T1000 (cell line): ENCODE measurements at regions not wholly inside any gene's neighbourhood (a gene's known extent, or its start where the extent isn't known, plus 50 kb on each side); places are given as distances from the start of the nearest gene placed in this dataset.

Source experiments
- DNase-seq: peaks from one replicate; lab custom pipeline; 2025; ENCODE audit warnings: mixed read lengths; lab: John Stamatoyannopoulos, UW

GRCh38 chr2:41062336-41062735 lies 610.4 kb upstream of the SLC8A1 start:
- no peak for DNase-seq

DNA sequence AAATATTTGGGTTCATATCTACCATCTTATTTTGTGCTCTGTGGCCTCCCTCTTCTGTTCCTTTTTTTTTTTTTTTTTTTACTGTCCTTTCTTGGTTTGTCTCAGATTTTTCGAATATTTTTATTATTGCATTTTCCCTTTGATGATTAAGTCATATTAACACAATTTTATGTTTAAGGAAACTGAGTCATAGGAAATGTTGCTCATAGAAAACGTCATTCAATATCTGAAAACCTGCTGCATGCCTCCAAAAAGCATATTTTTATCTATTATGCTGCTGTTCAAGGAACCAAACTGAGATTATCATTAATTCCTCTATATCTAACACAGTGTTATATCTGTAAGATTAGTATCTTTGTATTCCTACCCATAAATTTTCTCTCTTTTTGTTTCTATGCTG lies 614.3 kb upstream of the SLC8A1 start:
- DNase-seq: no peak

DNA sequence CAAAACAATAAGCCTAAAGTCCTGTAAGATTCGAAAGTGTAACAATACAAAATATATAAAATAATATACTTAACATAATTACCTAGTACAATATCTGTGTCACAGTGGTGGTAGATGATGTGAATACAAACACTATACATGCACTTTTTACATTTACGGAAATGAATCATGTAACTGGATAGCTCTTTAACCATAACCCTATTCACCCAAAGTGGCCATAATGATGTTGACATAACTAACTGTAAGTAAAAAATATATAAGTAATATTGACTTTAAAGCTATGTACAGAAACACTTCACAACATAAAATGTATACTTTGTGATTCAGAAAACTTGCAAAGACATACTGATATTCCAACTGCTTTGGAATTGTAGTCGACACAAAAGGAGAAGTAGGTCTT lies 616.9 kb upstream of the SLC8A1 start:
- no peak for DNase-seq

DNA sequence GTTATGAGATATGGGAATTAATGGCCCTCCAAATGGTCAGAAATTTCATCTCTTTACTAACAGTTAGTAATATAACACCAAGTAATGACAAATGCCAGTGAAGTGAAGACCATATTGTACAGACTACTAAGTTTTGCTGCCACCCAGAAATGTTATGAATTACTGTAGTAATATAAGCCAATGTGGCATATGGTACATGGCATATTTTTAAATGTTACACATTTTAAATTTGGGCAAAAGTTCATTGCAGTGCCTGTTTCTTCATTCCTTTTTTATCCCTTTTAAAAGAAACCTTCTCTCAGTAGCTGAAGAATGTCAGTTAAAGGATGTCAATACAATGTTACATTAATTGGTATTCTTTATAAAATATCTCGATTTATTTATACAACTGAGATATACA lies 626.5 kb upstream of the SLC8A1 start:
- no peak for DNase-seq

- no peak for DNase-seq
Observed at GRCh38 chr2:41079011-41079410, 627.1 kb upstream of the SLC8A1 start.

GRCh38 chr2:41084321-41084720 lies 632.4 kb upstream of the SLC8A1 start:
- no peak for DNase-seq

DNA sequence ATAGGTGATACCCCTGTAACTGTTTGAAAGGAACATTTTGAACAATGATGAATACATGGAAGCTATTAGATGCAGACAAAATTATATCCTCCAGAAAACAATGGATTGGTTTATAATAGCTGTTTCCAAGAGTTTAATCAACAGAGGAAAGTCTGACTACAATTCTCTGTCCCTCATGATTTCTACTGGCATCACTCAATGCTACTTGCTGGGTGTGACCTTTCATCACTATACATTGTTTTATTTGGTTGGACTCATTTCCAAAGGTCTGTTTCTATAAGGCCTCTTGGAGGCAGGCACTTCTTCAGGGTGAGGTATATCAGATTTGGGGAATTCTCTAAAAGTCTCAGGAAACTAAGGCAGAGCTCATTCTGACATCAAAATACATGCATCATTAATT lies 636.1 kb upstream of the SLC8A1 start:
- DNase-seq: no peak

- DNase-seq: no peak
Observed at GRCh38 chr2:41101281-41101680, 649.4 kb upstream of the SLC8A1 start.

- no peak for DNase-seq
Observed at GRCh38 chr2:41109744-41110143, 657.9 kb upstream of the SLC8A1 start.

DNA sequence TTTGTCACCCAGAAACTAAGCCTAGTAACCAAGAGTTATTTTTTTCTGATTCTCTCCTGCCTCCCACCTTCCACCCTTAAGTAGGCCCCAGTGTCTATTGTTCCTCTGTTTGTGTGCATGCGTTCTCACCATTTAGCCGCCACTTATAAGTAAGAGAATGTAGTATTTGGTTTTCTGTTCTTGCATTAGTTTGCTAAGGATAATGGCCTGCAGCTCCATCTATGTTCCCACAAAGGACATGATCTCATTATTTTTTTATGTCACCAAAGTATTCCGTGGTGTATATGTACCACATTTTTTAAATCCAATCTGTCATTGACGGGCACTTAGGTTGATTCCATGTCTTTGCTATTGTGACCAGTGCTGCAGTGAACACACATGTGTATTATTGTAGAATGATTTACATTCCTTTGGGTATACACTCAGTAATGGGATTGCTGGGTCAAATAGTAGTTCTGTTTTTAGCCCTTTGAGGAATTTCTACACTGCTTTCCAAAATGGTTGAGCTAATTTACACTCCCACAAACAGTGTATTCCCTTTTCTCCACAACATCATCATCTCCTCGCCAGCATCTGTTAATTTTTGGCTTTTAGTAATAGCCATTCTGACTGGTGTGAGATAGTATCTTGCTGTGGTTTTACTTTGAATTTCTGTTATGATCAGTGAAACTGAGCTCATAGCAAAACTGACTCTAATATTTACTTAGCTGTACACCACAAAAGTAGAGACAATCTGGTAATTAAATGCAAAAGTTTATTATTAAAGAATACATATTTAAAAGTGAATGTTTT lies 660.1 kb upstream of the SLC8A1 start:
- no peak for DNase-seq

- DNase-seq: no peak
Observed at GRCh38 chr2:41116106-41116797, 664.4 kb upstream of the SLC8A1 start.

GRCh38 chr2:41119489-41119888 lies 667.6 kb upstream of the SLC8A1 start:
- no peak for DNase-seq

DNA sequence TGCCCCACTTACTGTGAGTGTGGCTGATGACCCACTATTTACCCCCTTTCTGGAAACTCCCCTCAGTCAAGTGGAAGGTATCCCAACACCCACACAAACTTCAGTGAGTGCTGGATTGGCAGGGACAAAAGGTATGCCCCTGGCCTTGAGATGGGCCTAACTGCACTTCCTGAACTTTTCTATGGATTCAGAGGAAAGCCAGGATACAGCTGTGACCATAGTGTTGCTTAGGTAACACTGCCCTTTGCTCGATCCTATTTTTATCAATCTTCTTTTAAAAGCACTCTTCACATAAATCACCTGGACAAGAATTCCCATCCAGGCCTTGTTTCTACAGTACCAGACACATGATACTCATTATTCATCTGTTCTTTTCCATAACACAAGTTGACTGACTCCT lies 671.5 kb upstream of the SLC8A1 start:
- no peak for DNase-seq

DNA sequence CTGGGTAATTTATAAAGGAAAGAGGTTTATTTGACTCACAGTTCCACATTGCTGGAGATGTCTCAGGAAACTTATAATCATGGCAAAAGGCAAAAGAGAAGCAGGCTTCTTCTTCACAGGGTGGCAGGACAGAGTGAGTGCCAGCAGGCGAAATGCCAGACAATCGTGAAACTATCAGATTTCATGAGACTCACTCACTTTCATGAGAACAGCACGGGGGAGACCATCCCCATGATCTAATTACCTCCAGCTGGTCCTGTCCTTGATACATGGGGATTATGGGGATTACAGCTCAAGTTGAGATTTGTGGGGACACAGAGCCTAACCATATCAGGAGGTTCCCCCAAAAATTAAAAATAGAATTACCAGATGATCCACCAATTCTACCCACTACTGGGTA lies 675.5 kb upstream of the SLC8A1 start:
- DNase-seq: no peak

- no peak for DNase-seq
Observed at GRCh38 chr2:41129988-41130387, 678.1 kb upstream of the SLC8A1 start.

- no peak for DNase-seq
Observed at GRCh38 chr2:41137031-41137430, 685.1 kb upstream of the SLC8A1 start.

DNA sequence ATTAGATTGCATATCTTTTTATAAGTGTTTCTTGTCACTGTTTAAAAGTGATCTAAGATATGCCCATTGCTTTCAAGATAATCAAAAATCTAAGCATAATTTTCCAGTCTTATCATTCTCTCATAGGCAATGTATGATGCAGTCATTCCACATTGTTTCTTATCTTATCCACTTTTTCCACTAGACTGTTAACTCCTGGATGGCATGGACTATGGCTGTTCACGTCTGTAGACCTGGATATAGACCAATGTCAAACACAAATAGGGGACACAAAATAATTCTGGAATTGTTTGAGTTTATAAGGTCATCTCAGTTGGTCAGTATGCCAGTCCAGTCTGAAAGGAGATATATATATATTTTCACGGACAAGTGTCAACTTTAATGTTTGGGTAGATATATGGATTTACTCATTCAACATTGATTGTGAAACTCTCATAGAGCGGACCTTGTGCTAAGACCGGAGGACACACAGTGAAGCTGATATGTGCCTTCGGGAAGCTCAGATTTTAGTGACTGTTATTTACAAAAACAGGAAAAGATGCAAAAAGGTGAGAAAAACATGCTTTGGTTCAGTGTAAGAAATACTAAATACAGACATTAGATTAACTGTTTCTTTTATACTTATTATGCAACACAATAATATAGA lies 689.4 kb upstream of the SLC8A1 start:
- no peak for DNase-seq

DNA sequence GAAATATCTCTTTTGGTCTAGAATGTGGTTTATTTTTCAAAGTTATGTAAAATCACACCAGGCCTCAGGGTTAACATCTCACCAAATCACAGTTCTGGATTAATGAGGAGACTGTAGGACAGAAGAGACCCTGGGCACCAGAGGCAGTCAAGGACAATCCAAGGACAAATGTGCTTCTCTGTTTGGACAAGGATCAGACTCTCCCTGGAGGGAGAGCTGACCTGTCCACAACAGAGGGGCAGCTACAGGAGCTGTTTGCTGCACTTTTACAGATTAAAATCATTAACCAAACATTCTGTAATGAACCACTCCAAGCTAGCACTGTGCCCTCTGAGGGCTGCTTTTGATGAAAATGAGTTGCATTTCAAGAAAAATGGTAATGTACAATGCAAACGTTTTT lies 690.6 kb upstream of the SLC8A1 start:
- no peak for DNase-seq

DNA sequence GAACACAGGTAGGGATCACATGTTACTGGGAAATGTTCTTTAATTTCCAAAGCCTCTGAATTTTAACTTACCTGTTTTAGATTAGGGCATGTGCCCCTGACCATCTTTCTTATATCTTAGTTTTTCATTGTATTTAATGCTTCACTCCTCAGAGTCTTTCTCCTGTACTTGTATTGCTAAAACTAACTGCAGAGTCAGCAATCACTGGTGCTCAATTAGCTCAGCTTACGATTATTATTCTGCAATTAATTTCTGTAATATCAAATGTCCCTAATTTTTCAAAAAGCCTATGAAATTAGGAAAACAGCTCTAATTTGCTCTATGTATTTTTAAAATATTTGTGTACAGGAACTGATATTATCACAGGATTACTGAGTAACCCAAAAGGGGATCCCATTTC lies 693.2 kb upstream of the SLC8A1 start:
- no peak for DNase-seq

- no peak for DNase-seq
Observed at GRCh38 chr2:41149054-41149453, 697.2 kb upstream of the SLC8A1 start.

GRCh38 chr2:41151746-41152145 lies 699.9 kb upstream of the SLC8A1 start:
- DNase-seq: no peak

- DNase-seq: no peak
Observed at GRCh38 chr2:41152318-41152717, 700.4 kb upstream of the SLC8A1 start.

- DNase-seq: no peak
Observed at GRCh38 chr2:41160439-41160838, 708.5 kb upstream of the SLC8A1 start.
